ENCODE measurements at regions not wholly inside any gene's neighbourhood (a gene's known extent, or its start where the extent isn't known, plus 50 kb on each side); places are given as distances from the start of the nearest gene placed in this dataset.

- TF ChIP-seq CHD7 (IDR thresholded peaks at IDR 0.05; ENCODE audit: insufficient replicate concordance, low read length) (no peak), PHF8 (conservative IDR thresholded peaks at IDR 0.05; ENCODE audit: low read depth, low read length) (no peak)
Observed at GRCh38 chrY:7516268-7516667, 604.7 kb upstream of the AMELY start (continued).

Measured in H1 (cell line).